Chondrocyte (in vitro differentiated cells): ENCODE measurements at regions not wholly inside any gene's neighbourhood (a gene's known extent, or its start where the extent isn't known, plus 50 kb on each side); places are given as distances from the start of the nearest gene placed in this dataset.
"Not testable (repeated sequence)": the region's sequence is repeated elsewhere in the genome, so short reads cannot be mapped to it uniquely, and the experiment has no call there.

Experiments
- DNase-seq: peaks from one replicate; pipeline ENCODE4 v3.0.0; 2021; ENCODE audit warnings: mixed read lengths, low spot score
- H3K27ac Mint-ChIP-seq: one replicate; pipeline ENCODE4 v1.8.0; 2021; ENCODE audit warnings: mild to moderate bottlenecking, moderate library complexity, mixed read lengths; ENCODE audit not compliant: unreplicated experiment
- H3K27me3 Mint-ChIP-seq: 2 replicates; pipeline ENCODE4 v1.8.0; 2021; ENCODE audit warnings: low read depth, mixed read lengths
- H3K36me3 Mint-ChIP-seq: 2 replicates; pipeline ENCODE4 v1.8.0; 2021; ENCODE audit warnings: low read depth, mixed read lengths
- H3K4me1 Mint-ChIP-seq: 2 replicates; pipeline ENCODE4 v1.8.0; 2021; ENCODE audit warnings: low read depth, mild to moderate bottlenecking, mixed read lengths
- H3K4me3 Mint-ChIP-seq: one replicate; pipeline ENCODE4 v1.8.0; 2021; ENCODE audit warnings: mild to moderate bottlenecking, moderate library complexity, mixed read lengths; ENCODE audit not compliant: unreplicated experiment
- H3K9me3 Mint-ChIP-seq: 2 replicates; pipeline ENCODE4 v1.8.0; 2021; ENCODE audit warnings: low read depth, mixed read lengths
- TF ChIP-seq, protein P1 (sequence below): fragments of 200-600 bp; sonication (generic); IDR thresholded peaks from 2 replicates; pipeline ENCODE4 v1.5.0; 2021; ENCODE audit warnings: antibody characterized with exemption, mild to moderate bottlenecking, moderate library complexity

DNA sequence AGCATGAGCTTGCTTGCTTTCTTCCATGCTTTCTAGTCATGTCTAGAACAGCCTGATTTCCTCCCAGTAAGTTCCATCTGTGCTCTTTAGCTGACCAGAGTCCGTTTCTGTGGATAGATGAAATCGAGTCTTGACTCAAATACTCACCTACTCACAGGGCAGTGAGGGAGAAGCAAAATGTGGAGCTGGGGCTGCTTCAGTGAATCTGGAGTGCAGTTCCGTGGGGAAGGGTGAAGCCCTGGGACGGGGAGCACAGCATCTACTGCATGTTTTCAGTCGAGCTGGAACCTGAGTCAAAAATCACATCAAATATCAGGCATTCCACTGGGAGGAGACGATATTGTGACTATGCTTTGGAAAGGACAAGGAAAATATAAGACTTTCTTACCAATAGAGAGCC lies 70.3 kb upstream of the PRMT8 start:
- Mint-ChIP-seq H3K9me3 (peaks cover 2% of the 10 kb centered on the region), H3K27me3 (peaks cover 20% of the 10 kb centered on the region), H3K4me3 (no peak overlapping the region), H3K4me1 (no peaks in the 10 kb centered on the region), H3K27ac (no peak overlapping the region), H3K36me3 (no peaks in the 10 kb centered on the region)
- TF ChIP-seq, protein P1, sequence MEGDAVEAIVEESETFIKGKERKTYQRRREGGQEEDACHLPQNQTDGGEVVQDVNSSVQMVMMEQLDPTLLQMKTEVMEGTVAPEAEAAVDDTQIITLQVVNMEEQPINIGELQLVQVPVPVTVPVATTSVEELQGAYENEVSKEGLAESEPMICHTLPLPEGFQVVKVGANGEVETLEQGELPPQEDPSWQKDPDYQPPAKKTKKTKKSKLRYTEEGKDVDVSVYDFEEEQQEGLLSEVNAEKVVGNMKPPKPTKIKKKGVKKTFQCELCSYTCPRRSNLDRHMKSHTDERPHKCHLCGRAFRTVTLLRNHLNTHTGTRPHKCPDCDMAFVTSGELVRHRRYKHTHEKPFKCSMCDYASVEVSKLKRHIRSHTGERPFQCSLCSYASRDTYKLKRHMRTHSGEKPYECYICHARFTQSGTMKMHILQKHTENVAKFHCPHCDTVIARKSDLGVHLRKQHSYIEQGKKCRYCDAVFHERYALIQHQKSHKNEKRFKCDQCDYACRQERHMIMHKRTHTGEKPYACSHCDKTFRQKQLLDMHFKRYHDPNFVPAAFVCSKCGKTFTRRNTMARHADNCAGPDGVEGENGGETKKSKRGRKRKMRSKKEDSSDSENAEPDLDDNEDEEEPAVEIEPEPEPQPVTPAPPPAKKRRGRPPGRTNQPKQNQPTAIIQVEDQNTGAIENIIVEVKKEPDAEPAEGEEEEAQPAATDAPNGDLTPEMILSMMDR = no peak
- no peak for DNase-seq

DNA sequence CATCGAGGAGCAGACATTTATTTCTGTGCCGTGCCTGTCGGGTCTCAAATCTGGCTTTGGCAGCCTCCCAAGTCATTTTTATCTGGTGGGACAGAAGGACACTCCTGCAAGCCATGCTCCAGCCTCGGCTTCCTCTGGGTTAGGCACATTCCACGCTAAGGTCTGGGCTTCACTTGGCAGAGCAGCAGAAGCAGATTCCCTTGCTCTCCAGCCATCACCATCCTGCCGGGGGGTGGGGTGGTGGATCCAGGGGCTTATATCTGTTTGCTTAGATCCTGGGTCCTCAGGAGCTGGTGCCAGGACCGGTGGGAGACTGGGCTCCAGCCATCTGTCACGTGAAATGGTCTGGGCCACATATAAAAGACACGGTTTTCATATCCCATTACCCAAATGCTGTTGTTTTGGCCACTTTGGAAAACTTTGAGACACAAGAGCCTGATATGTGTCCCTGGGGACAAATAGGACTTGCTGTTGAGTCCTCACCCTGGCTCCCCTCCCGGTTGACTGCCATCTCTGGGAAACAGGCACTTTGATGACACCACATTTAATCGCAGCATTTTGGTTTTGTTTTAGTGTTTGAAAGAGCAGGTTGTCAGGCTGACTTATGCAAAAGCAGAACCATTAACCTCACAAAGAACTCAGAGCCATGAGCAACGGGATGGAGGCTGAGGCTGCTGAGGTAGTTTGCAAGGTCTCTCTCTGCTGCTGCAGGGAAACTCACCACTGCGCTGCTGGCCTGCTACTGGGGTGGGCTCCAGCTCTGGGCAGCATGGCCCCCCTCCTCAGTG lies 69.6 kb upstream of the PRMT8 start:
- peaks cover 23% of the 10 kb centered on the region for H3K27me3 Mint-ChIP-seq

DNA sequence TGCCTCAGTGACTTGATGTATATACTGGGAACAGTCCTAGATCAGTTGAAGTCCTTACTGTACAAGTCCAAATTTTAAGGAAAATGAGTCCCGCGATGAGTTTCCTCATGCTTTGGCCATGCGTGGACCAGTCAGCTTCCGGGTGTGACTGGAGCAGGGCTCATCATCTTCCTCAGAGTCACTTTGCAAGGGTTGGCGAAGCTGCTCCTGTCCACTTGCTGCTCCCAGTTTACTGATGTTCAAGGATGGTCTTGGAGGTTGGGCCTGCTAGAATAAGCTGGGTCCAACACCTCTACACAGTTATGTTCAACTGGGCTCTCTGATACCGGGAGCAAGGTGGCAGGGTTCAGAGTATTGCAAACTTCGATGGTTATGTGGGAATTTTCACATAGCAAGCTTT lies 66.2 kb upstream of the PRMT8 start:
- peaks cover 29% of the 10 kb centered on the region for H3K27me3 Mint-ChIP-seq
- not testable (repeated sequence) for H3K36me3 Mint-ChIP-seq, H3K27ac Mint-ChIP-seq, H3K4me1 Mint-ChIP-seq, H3K4me3 Mint-ChIP-seq, H3K9me3 Mint-ChIP-seq, DNase-seq

More for the DNA sequence above, 69.6 kb upstream of the PRMT8 start:
- TF ChIP-seq, protein P1 = no peak
- Mint-ChIP-seq H3K27ac (no peak overlapping the region), H3K4me3 (no peak overlapping the region), H3K4me1 (no peaks in the 10 kb centered on the region), H3K36me3 (no peaks in the 10 kb centered on the region), H3K9me3 (peaks cover 2% of the 10 kb centered on the region)
- no peak for DNase-seq

DNA sequence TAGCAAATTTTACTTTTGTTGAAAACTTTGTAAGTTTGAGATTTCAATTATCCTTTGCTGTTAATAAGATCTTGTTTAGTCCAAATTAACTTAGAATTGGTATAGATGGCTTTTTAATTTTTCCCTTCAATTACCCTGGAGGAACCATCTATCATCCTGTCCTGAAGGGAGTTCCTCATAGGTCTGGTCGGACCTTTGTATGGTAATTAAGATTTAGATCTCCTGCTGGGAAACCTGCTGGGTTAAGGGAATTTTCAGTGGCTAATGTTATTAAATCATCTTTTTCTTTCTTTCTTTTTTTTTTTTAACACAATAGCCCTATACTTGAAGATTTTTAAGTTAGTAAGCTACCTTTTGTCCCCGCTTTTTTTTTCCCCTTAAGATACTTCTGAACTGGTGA lies 63.0 kb upstream of the PRMT8 start:
- DNase-seq = no peak
- TF ChIP-seq, protein P1 = no peak
- Mint-ChIP-seq H3K4me3 (no peak overlapping the region), H3K9me3 (no peaks in the 10 kb centered on the region), H3K4me1 (no peaks in the 10 kb centered on the region), H3K27ac (no peak overlapping the region), H3K27me3 (peaks cover 22% of the 10 kb centered on the region), H3K36me3 (no peaks in the 10 kb centered on the region)

DNA sequence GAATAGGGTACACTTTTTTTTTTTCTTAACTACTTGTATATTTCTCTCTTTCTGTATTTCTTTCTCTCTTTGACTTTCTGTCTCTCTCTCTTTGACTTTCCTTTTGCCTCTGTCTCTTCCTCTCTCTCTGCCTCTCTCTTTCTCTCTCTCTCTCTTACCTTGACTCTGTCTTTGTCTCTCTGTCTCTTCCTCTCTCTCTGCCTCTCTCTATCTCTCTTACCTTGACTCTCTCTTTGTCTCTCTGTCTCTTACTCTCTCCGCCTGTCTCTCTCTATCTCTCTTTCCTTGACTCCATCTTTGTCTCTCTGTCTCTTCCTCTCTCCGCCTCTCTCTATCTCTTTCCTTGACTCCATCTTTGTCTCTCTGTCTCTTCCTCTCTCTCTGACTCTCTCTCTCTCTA lies 62.4 kb upstream of the PRMT8 start:
- Mint-ChIP-seq H3K27me3 (peaks cover 22% of the 10 kb centered on the region), H3K9me3 (no peaks in the 10 kb centered on the region), H3K4me3 (no peak overlapping the region), H3K4me1 (no peaks in the 10 kb centered on the region), H3K36me3 (no peaks in the 10 kb centered on the region), H3K27ac (no peak overlapping the region)
- DNase-seq = no peak
- TF ChIP-seq, protein P1 = no peak

DNA sequence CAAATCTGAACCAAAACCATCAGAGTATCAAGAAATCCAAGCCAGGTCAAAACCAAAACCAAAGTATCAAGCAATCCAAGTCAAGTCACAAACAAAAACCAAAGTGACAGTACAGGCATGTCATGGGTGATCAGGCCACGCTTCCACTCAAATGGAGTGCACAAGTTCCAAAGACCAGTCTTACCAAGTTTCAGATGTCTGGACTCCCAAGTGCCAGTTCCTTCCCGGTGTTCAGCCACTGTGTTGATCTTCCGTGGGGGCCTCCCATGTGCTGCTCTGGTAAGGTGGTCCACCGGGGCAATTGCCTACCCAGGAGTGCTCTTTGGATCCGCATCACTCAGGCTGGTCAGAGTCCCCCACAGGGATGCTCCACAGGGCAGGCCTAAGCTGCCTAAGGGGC lies 61.5 kb upstream of the PRMT8 start:
- not testable (repeated sequence) for H3K4me1 Mint-ChIP-seq, H3K27ac Mint-ChIP-seq, H3K36me3 Mint-ChIP-seq, H3K9me3 Mint-ChIP-seq, H3K4me3 Mint-ChIP-seq, DNase-seq
- H3K27me3 Mint-ChIP-seq = peaks cover 22% of the 10 kb centered on the region
